HCT116 (cell line): ENCODE measurements at regions not wholly inside any gene's neighbourhood (a gene's known extent, or its start where the extent isn't known, plus 50 kb on each side); places are given as distances from the start of the nearest gene placed in this dataset.

Source experiments
- ATAC-seq: fragments of 200-7000 bp; cut with Tn5 transposase; 2 replicates; pipeline ENCODE4 v1.9.1; 2020; ENCODE audit warnings: mild to moderate bottlenecking, moderate library complexity
- BruUV-seq: library from RNA; stranded (reverse); fragments of 400-500 nt; replicated peaks from 2 replicates; lab custom pipeline; 2021; lab: Mats Ljungman, UMichigan
- CTCF ChIA-PET: fragments of 300-600 bp; sonication (Branson Sonifier 250); formaldehyde crosslinking; loops from one replicate; lab custom pipeline; 2021; ENCODE audit warnings: antibody characterized with exemption; lab: Charles Lee
- POLR2A ChIA-PET: fragments of 300-600, 350-600 bp; sonication (Branson Sonifier 250); formaldehyde crosslinking; loops from one replicate; lab custom pipeline; 2021; ENCODE audit warnings: antibody characterized with exemption; lab: Charles Lee
- RAD21 ChIA-PET, 2 experiments: fragments of 300-600 bp; sonication (Branson Sonifier 250); formaldehyde crosslinking; loops; one replicate each; lab custom pipeline; 2023; ENCODE audit warnings: low total read pairs in 2 of 2; ENCODE audit not compliant: uncharacterized antibody in 2 of 2, unreplicated experiment in 2 of 2, low non-redundant PET in 1 of 2; lab: Charles Lee
- DNase-seq: peaks from one replicate; pipeline ENCODE4 v3.0.0-alpha.2; 2010; ENCODE audit warnings: low read depth, low spot score
- H2AFZ ChIP-seq: fragments of 200-600 bp; shearing (Covaris generic), sonication (generic); 2 replicates; pipeline ENCODE4 v1.6.1; 2017; ENCODE audit warnings: low read depth, mixed run types, mixed read lengths, antibody characterized with exemption, low read length; ENCODE audit not compliant: poor library complexity, severe bottlenecking
- H3K27ac ChIP-seq: 2 replicates; pipeline ENCODE4 v1.5.1; 2012; ENCODE audit warnings: low read depth, low read length
- H3K27me3 ChIP-seq: fragments of 200-600 bp; sonication (generic); 2 replicates; pipeline ENCODE4 v1.6.1; 2016; ENCODE audit warnings: mixed run types, low read length, mixed read lengths; ENCODE audit not compliant: insufficient read depth
- H3K36me3 ChIP-seq, 2 experiments: fragments of 200-500 bp in 1 of 2; fragments of 200-600 bp in 1 of 2; sonication (Bioruptor generic) in 1 of 2; sonication (generic) in 1 of 2; 2 replicates each; pipeline versions ENCODE4 v1.5.1 to v1.6.1; 2014 to 2016; ENCODE audit warnings: low read length in 2 of 2, inconsistent platforms in 1 of 2, mixed read lengths in 1 of 2, mixed run types in 1 of 2; ENCODE audit not compliant: insufficient read depth in 2 of 2, control insufficient read depth in 1 of 2
- H3K4me1 ChIP-seq, 2 experiments: fragments of 200-600 bp in 1 of 2; sonication (generic) in 1 of 2; 2 replicates each; pipeline versions ENCODE4 v1.5.1 to v1.6.1; 2012 to 2017; ENCODE audit warnings: low read length in 2 of 2, inconsistent platforms in 1 of 2, mild to moderate bottlenecking in 1 of 2, mixed read lengths in 1 of 2, mixed run types in 1 of 2, moderate library complexity in 1 of 2; ENCODE audit not compliant: insufficient read depth in 2 of 2, control insufficient read depth in 1 of 2
- H3K4me2 ChIP-seq: fragments of 200-600 bp; sonication (generic); 2 replicates; pipeline ENCODE4 v1.6.1; 2017; ENCODE audit warnings: mixed run types, low read length, mixed read lengths
- H3K4me3 ChIP-seq, 2 experiments: fragments of 200-600 bp in 1 of 2; sonication (generic) in 1 of 2; replicated peaks in 1 of 2; 2 replicates each; pipeline ENCODE4 v1.5.1; 2011 to 2016; ENCODE audit warnings: low read length in 2 of 2, control low read depth in 1 of 2, low read depth in 1 of 2, mild to moderate bottlenecking in 1 of 2, mixed read lengths in 1 of 2, mixed run types in 1 of 2
- H3K79me2 ChIP-seq: fragments of 200-600 bp; sonication (generic); 2 replicates; pipeline ENCODE4 v1.6.1; 2017; ENCODE audit warnings: mild to moderate bottlenecking, mixed run types, low read length, moderate library complexity, mixed read lengths; ENCODE audit not compliant: insufficient read depth
- H3K9ac ChIP-seq: fragments of 200-600 bp; sonication (generic); 2 replicates; pipeline ENCODE4 v1.6.1; 2016; ENCODE audit warnings: low read length, mixed read lengths
- H3K9me2 ChIP-seq: fragments of 200-600 bp; sonication (generic), shearing (Covaris generic); 2 replicates; pipeline ENCODE4 v1.6.1; 2017; ENCODE audit warnings: mixed run types, mild to moderate bottlenecking, moderate library complexity; ENCODE audit not compliant: insufficient read depth
- H3K9me3 ChIP-seq, 2 experiments: fragments of 200-500 bp in 1 of 2; fragments of 200-600 bp in 1 of 2; sonication (Bioruptor generic) in 1 of 2; sonication (generic) in 1 of 2; 2 replicates each; pipeline ENCODE4 v1.6.1; 2014 to 2017; ENCODE audit warnings: low read length in 2 of 2, mixed read lengths in 2 of 2, inconsistent platforms in 1 of 2, low read depth in 1 of 2, mild to moderate bottlenecking in 1 of 2, mixed run types in 1 of 2, moderate library complexity in 1 of 2; ENCODE audit not compliant: control insufficient read depth in 1 of 2, insufficient read depth in 1 of 2
- H4K20me1 ChIP-seq: fragments of 200-600 bp; sonication (generic), shearing (Covaris generic); 2 replicates; pipeline ENCODE4 v1.6.1; 2017; ENCODE audit warnings: mixed run types, mild to moderate bottlenecking, moderate library complexity; ENCODE audit not compliant: insufficient read depth
- CEBPB ChIP-seq: IDR thresholded peaks from 2 replicates; pipeline ENCODE4 v1.6.1; 2012; ENCODE audit warnings: low read depth
- CTCF ChIP-seq, 3 experiments: fragments of 200-600 bp in 1 of 3; sonication (generic) in 1 of 3; IDR thresholded peaks in 2 of 3; conservative IDR thresholded peaks in 1 of 3; 2 replicates each; pipeline ENCODE4 v1.5.1; 2012 to 2017; ENCODE audit warnings: low read depth in 2 of 3, low read length in 2 of 3, antibody characterized with exemption in 1 of 3, borderline replicate concordance in 1 of 3, control low read depth in 1 of 3, mild to moderate bottlenecking in 1 of 3, mixed read lengths in 1 of 3, mixed run types in 1 of 3, moderate library complexity in 1 of 3; ENCODE audit not compliant: insufficient read depth in 1 of 3
- EGR1 ChIP-seq: IDR thresholded peaks from 2 replicates; pipeline ENCODE4 v1.6.1; 2012; ENCODE audit warnings: low read depth
- ELF1 ChIP-seq: IDR thresholded peaks from 2 replicates; pipeline ENCODE4 v1.6.1; 2012; ENCODE audit warnings: low read depth, borderline replicate concordance
- EZH2 ChIP-seq: fragments of 200-600 bp; sonication (generic); IDR thresholded peaks from 2 replicates; pipeline ENCODE4 v1.6.1; 2017; ENCODE audit warnings: antibody characterized with exemption, mixed run types
- EZH2phosphoT487 ChIP-seq: fragments of 200-600 bp; IDR thresholded peaks from 2 replicates; pipeline ENCODE4 v1.6.1; 2018; ENCODE audit warnings: antibody characterized with exemption, borderline replicate concordance
- FOSL1 ChIP-seq: IDR thresholded peaks from 2 replicates; pipeline ENCODE4 v1.6.1; 2012; ENCODE audit warnings: low read depth
- JUND ChIP-seq: IDR thresholded peaks from 2 replicates; pipeline ENCODE4 v1.6.1; 2012
- POLR2A ChIP-seq: IDR thresholded peaks from 2 replicates; pipeline ENCODE4 v1.7.0; 2011; ENCODE audit warnings: borderline replicate concordance; ENCODE audit not compliant: insufficient read depth, insufficient read length; ENCODE audit errors: extremely low read depth
- POLR2AphosphoS5 ChIP-seq: IDR thresholded peaks from 2 replicates; pipeline ENCODE4 v1.6.1; 2011; ENCODE audit warnings: mild to moderate bottlenecking, low read depth, low read length, moderate library complexity
- SIN3A ChIP-seq: IDR thresholded peaks from 2 replicates; pipeline ENCODE4 v1.6.1; 2012; ENCODE audit warnings: low read depth
- SRF ChIP-seq: IDR thresholded peaks from 2 replicates; pipeline ENCODE4 v1.6.1; 2012; ENCODE audit warnings: low read depth
- TCF7L2 ChIP-seq: IDR thresholded peaks from 2 replicates; pipeline ENCODE4 v1.7.0; 2011; ENCODE audit warnings: borderline replicate concordance, inconsistent platforms; ENCODE audit not compliant: insufficient read depth, insufficient read length; ENCODE audit errors: extremely low read depth
- ZBTB33 ChIP-seq: IDR thresholded peaks from 2 replicates; pipeline ENCODE4 v1.6.1; 2011; ENCODE audit warnings: mild to moderate bottlenecking, low read length, moderate library complexity; ENCODE audit not compliant: insufficient replicate concordance; ENCODE audit errors: extremely low read depth
- ZFX ChIP-seq: fragments of 450-650 bp; IDR thresholded peaks from 2 replicates; pipeline ENCODE4 v1.6.1; 2017
- ZNF274 ChIP-seq: fragments of 200-500 bp; sonication (Bioruptor generic); IDR thresholded peaks from 2 replicates; pipeline ENCODE4 v1.6.1; 2014; ENCODE audit warnings: mild to moderate bottlenecking, low read depth, low read length, inconsistent platforms
- intact Hi-C: fragments of 100-400 bp; cut with micrococcal nuclease; formaldehyde crosslinking; loops from 2 replicates; pipeline ENCODE4 v1.10.0; 2022

GRCh38 chr17:69679829-69680228 lies 265.3 kb downstream of the MAP2K6 start:
- CTCF ChIA-PET, result no interaction called here
- no peaks in the 10 kb centered on the region for H4K20me1 ChIP-seq
- POLR2A ChIA-PET, result no interaction called here
- no peaks in the 10 kb centered on the region for H3K27me3 ChIP-seq
- H3K4me2 ChIP-seq, result no peak overlapping the region
- H3K36me3 ChIP-seq, result no peaks in the 10 kb centered on the region
- BruUV-seq, result no TSS peak
- DNase-seq (no peak), ATAC-seq (no peak)
- H3K9ac ChIP-seq, result no peak overlapping the region
- intact Hi-C loops, result no loop called here
- no peak overlapping the region for H3K4me3 ChIP-seq
- RAD21 ChIA-PET, result no interaction called here
- no peaks in the 10 kb centered on the region for H3K9me2 ChIP-seq
- no peak overlapping the region for H3K27ac ChIP-seq
- no peak overlapping the region for H2AFZ ChIP-seq
- no peaks in the 10 kb centered on the region for H3K4me1 ChIP-seq
- H3K9me3 ChIP-seq, result no peaks in the 10 kb centered on the region; a peak in 2 of 4 replicates
- H3K79me2 ChIP-seq, result no peaks in the 10 kb centered on the region
- no peak for TF ChIP-seq POLR2A
- no peak for TF ChIP-seq FOSL1
- TF ChIP-seq EGR1, result no peak
- TF ChIP-seq CTCF (IDR thresholded peaks at IDR 0.05 in 2 of 3, conservative IDR thresholded peaks at IDR 0.05 in 1 of 3; ENCODE audit: borderline replicate concordance in 1 of 3, insufficient read depth in 1 of 3, low read depth in 2 of 3, low read length in 2 of 3), result no peak
- TF ChIP-seq SIN3A, result no peak
- TF ChIP-seq TCF7L2, result no peak
- TF ChIP-seq CEBPB, result no peak
- no peak for TF ChIP-seq JUND
- no peak for TF ChIP-seq SRF
- TF ChIP-seq ZNF274, result no peak
- no peak for TF ChIP-seq ZBTB33
- no peak for TF ChIP-seq EZH2
- TF ChIP-seq ZFX, result no peak
- TF ChIP-seq ELF1, result no peak
- TF ChIP-seq EZH2phosphoT487, result no peak
- no peak for TF ChIP-seq POLR2AphosphoS5
